ENCODE measurements at regions not wholly inside any gene's neighbourhood (a gene's known extent, or its start where the extent isn't known, plus 50 kb on each side); places are given as distances from the start of the nearest gene placed in this dataset.

GRCh38 chr13:63327584-63327983 is 1911.9 kb upstream of the PCDH20 start:
- no peak overlapping the region for H2AFZ ChIP-seq (ENCODE audit: low read length)
- no TSS peak for BruUV-seq (replicated peaks)
- intact Hi-C loops (cut with micrococcal nuclease; ENCODE audit: unreplicated experiment) (no loop called here), in situ Hi-C loops (cut with HindIII; ENCODE audit: extremely low pct_ligation_motif_present, low pct_unique_long_range_greater_than_20kb) (no loop called here)
- no peaks in the 10 kb centered on the region for H3K4me1 ChIP-seq (ENCODE audit: insufficient read depth, low read length)
- 7% methylated on average over 1 of the region's 1 CpG for WGBS (ENCODE audit: low lambda C conversion rate)
- ATAC-seq = no peak
- no peaks in the 10 kb centered on the region for H4K20me1 ChIP-seq (ENCODE audit: insufficient read depth, low read length)
- no peak overlapping the region for H3K4me3 ChIP-seq (replicated peaks in 1 of 3; ENCODE audit: insufficient read depth in 1 of 3, low read depth in 2 of 3, low read length in 3 of 3)
- CTCF ChIA-PET (ENCODE audit: low intra/inter-chr PET ratio, low total read pairs) = no interaction called here
- H3K27me3 ChIP-seq (ENCODE audit: control insufficient read depth in 1 of 2, insufficient read depth in 2 of 2, low read length in 2 of 2) = no peaks in the 10 kb centered on the region
- POLR2A ChIA-PET = no interaction called here
- DNase-seq (ENCODE audit: low spot score) = no peak
- H3K4me2 ChIP-seq (ENCODE audit: low read depth, low read length) = no peak overlapping the region
- H3K79me2 ChIP-seq (ENCODE audit: insufficient read depth, low read length) = no peaks in the 10 kb centered on the region
- no peak for FAIRE-seq
- no peak overlapping the region for H3K9ac ChIP-seq (ENCODE audit: insufficient read depth, low read depth, low read length)
- TF ChIP-seq MATR3 (CRISPR knock-in tag; IDR thresholded peaks at IDR 0.05) (no peak), MED8 (CRISPR knock-in tag; IDR thresholded peaks at IDR 0.05; ENCODE audit: insufficient replicate concordance) (no peak), ELF1 (CRISPR knock-in tag; IDR thresholded peaks at IDR 0.05) (no peak), ZNF460 (CRISPR knock-in tag; IDR thresholded peaks at IDR 0.05; ENCODE audit: borderline replicate concordance) (no peak), ZNF225 (CRISPR knock-in tag; IDR thresholded peaks at IDR 0.05) (no peak), ZNF232 (CRISPR knock-in tag; IDR thresholded peaks at IDR 0.05; ENCODE audit: borderline replicate concordance) (no peak), KLF9 (CRISPR knock-in tag; IDR thresholded peaks at IDR 0.05; ENCODE audit: low read depth) (no peak), AHDC1 (CRISPR knock-in tag; IDR thresholded peaks at IDR 0.05; ENCODE audit: borderline replicate concordance) (no peak), KLF13 (CRISPR knock-in tag; IDR thresholded peaks at IDR 0.05) (no peak), SATB2 (CRISPR knock-in tag; IDR thresholded peaks at IDR 0.05) (no peak), ZNF605 (CRISPR knock-in tag; IDR thresholded peaks at IDR 0.05) (no peak)
- TF ChIP-seq, protein P1, sequence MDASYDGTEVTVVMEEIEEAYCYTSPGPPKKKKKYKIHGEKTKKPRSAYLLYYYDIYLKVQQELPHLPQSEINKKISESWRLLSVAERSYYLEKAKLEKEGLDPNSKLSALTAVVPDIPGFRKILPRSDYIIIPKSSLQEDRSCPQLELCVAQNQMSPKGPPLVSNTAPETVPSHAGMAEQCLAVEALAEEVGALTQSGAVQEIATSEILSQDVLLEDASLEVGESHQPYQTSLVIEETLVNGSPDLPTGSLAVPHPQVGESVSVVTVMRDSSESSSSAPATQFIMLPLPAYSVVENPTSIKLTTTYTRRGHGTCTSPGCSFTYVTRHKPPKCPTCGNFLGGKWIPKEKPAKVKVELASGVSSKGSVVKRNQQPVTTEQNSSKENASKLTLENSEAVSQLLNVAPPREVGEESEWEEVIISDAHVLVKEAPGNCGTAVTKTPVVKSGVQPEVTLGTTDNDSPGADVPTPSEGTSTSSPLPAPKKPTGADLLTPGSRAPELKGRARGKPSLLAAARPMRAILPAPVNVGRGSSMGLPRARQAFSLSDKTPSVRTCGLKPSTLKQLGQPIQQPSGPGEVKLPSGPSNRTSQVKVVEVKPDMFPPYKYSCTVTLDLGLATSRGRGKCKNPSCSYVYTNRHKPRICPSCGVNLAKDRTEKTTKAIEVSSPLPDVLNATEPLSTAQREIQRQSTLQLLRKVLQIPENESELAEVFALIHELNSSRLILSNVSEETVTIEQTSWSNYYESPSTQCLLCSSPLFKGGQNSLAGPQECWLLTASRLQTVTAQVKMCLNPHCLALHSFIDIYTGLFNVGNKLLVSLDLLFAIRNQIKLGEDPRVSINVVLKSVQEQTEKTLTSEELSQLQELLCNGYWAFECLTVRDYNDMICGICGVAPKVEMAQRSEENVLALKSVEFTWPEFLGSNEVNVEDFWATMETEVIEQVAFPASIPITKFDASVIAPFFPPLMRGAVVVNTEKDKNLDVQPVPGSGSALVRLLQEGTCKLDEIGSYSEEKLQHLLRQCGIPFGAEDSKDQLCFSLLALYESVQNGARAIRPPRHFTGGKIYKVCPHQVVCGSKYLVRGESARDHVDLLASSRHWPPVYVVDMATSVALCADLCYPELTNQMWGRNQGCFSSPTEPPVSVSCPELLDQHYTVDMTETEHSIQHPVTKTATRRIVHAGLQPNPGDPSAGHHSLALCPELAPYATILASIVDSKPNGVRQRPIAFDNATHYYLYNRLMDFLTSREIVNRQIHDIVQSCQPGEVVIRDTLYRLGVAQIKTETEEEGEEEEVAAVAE (CRISPR knock-in tag; IDR thresholded peaks at IDR 0.05; ENCODE audit: borderline replicate concordance) = no peak
- no peaks in the 10 kb centered on the region for H3K9me3 ChIP-seq (ENCODE audit: low read length)
- H3K36me3 ChIP-seq (replicated peaks in 1 of 2; ENCODE audit: control insufficient read depth in 1 of 2, insufficient read depth in 2 of 2, low read length in 2 of 2) = no peaks in the 10 kb centered on the region
- H3K27ac ChIP-seq (ENCODE audit: extremely low read length, insufficient read depth, low read length) = no peak overlapping the region
